ENCODE measurements at regions not wholly inside any gene's neighbourhood (a gene's known extent, or its start where the extent isn't known, plus 50 kb on each side); places are given as distances from the start of the nearest gene placed in this dataset.

DNA sequence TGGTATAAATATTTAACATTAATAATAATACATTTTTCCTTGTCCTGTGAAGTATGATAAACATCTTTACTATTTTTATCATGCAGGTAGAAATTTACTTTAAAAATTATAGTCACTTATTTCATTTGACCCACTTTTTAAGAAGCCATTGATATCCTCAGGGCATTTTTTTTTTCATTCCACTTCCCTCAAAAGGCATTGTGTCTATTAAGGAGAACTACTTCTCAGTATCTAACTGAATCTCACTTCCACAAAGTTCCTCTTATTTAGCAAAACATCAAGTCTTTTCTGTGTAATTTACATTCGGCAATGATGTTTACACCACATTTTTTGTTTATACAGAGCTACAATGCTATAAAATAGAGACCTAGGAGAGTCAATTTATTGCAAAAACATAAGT is 388.2 kb upstream of the AKR1E2 start:
- no peak overlapping the region for H3K9ac ChIP-seq (ENCODE audit: low read length)
- TF ChIP-seq, protein P1, sequence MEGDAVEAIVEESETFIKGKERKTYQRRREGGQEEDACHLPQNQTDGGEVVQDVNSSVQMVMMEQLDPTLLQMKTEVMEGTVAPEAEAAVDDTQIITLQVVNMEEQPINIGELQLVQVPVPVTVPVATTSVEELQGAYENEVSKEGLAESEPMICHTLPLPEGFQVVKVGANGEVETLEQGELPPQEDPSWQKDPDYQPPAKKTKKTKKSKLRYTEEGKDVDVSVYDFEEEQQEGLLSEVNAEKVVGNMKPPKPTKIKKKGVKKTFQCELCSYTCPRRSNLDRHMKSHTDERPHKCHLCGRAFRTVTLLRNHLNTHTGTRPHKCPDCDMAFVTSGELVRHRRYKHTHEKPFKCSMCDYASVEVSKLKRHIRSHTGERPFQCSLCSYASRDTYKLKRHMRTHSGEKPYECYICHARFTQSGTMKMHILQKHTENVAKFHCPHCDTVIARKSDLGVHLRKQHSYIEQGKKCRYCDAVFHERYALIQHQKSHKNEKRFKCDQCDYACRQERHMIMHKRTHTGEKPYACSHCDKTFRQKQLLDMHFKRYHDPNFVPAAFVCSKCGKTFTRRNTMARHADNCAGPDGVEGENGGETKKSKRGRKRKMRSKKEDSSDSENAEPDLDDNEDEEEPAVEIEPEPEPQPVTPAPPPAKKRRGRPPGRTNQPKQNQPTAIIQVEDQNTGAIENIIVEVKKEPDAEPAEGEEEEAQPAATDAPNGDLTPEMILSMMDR (IDR thresholded peaks at IDR 0.05; ENCODE audit: insufficient read depth, low read length, poor library complexity, severe bottlenecking), result no peak
- TF ChIP-seq EZH2phosphoT487 (conservative IDR thresholded peaks at IDR 0.05; ENCODE audit: low read length), result no peak

DNA sequence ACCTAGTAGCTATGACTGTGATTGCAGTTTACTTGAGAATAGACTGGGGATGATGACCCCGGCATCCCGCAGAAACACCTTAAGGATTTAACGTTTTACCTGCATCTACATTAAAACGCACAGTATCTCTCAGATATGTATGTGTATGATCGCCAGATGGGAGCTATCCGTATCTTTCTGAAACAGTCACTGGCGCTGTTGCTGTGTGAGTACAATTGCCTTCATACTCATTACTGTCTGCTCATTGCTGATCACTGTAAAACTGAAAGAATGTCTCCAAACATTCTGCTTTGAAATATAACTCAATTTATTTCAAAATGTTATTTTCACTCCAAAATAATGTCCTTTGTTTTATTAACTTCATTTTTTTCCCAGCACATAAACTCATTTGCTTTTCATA is 388.9 kb upstream of the AKR1E2 start:
- TF ChIP-seq, protein P1 (IDR thresholded peaks at IDR 0.05; ENCODE audit: insufficient read depth, low read length, poor library complexity, severe bottlenecking), result no peak
- no peak for TF ChIP-seq EZH2phosphoT487 (conservative IDR thresholded peaks at IDR 0.05; ENCODE audit: low read length)

More for the DNA sequence above, 388.2 kb upstream of the AKR1E2 start:
- Histone ChIP-seq H3K79me2 (ENCODE audit: insufficient read depth, low read length) (no peaks in the 10 kb centered on the region), H3K4me3 (ENCODE audit: insufficient read depth, low read length, poor library complexity, severe bottlenecking) (no peak overlapping the region), H3K36me3 (ENCODE audit: low read length) (no peaks in the 10 kb centered on the region), H2AFZ (ENCODE audit: low read depth, low read length, severe bottlenecking) (no peak overlapping the region), H3F3A (ENCODE audit: insufficient read depth) (no peaks in the 10 kb centered on the region), H3K27ac (ENCODE audit: low read depth, low read length) (no peak overlapping the region), H4K20me1 (ENCODE audit: low read depth, low read length) (no peaks in the 10 kb centered on the region), H3K4me2 (ENCODE audit: low read depth, low read length, poor library complexity, severe bottlenecking) (no peak overlapping the region), H3K9me2 (replicated peaks; ENCODE audit: insufficient read depth, low read length) (no peaks in the 10 kb centered on the region), H3K27me3 (ENCODE audit: low read length) (no peaks in the 10 kb centered on the region), H3K9me3 (ENCODE audit: insufficient read depth, low read length) (no peaks in the 10 kb centered on the region)

DNA sequence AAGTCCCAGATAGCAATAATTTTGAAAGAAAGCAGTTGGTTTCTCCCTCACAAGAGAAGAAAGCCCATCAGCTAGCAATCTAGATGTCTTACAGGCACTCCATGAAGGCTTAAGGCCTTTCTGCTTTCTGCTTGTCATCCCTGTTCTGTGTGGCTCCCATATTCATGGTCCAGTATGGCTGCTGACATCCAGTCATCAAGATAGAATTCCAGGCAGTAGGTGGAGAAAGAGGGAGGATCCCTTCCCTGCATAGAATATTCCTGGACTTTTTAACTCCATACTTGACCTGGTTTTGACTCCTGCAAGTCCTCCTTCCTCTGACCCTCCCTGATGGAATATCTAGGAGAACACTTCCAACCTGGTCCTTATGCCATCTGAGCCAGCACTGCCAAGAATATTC is 389.9 kb upstream of the AKR1E2 start:
- TF ChIP-seq EZH2phosphoT487 (conservative IDR thresholded peaks at IDR 0.05; ENCODE audit: low read length), result no peak
- TF ChIP-seq, protein P1 (IDR thresholded peaks at IDR 0.05; ENCODE audit: insufficient read depth, low read length, poor library complexity, severe bottlenecking), result no peak
- Histone ChIP-seq H3K4me2 (ENCODE audit: low read depth, low read length, poor library complexity, severe bottlenecking) (no peak overlapping the region), H3K79me2 (ENCODE audit: insufficient read depth, low read length) (no peaks in the 10 kb centered on the region), H3F3A (ENCODE audit: insufficient read depth) (no peaks in the 10 kb centered on the region), H3K9me3 (ENCODE audit: insufficient read depth, low read length) (no peaks in the 10 kb centered on the region), H4K20me1 (ENCODE audit: low read depth, low read length) (no peaks in the 10 kb centered on the region), H3K9me2 (replicated peaks; ENCODE audit: insufficient read depth, low read length) (no peaks in the 10 kb centered on the region), H3K27ac (ENCODE audit: low read depth, low read length) (no peak overlapping the region), H3K9ac (ENCODE audit: low read length) (no peak overlapping the region), H2AFZ (ENCODE audit: low read depth, low read length, severe bottlenecking) (no peak overlapping the region), H3K27me3 (ENCODE audit: low read length) (no peaks in the 10 kb centered on the region), H3K4me3 (ENCODE audit: insufficient read depth, low read length, poor library complexity, severe bottlenecking) (no peak overlapping the region), H3K36me3 (ENCODE audit: low read length) (no peaks in the 10 kb centered on the region)

More for the DNA sequence above, 388.9 kb upstream of the AKR1E2 start:
- H3K9ac ChIP-seq (ENCODE audit: low read length), result no peak overlapping the region
- no peak overlapping the region for H3K4me2 ChIP-seq (ENCODE audit: low read depth, low read length, poor library complexity, severe bottlenecking)
- H4K20me1 ChIP-seq (ENCODE audit: low read depth, low read length), result no peaks in the 10 kb centered on the region
- H3K9me2 ChIP-seq (replicated peaks; ENCODE audit: insufficient read depth, low read length), result no peaks in the 10 kb centered on the region
- no peaks in the 10 kb centered on the region for H3K27me3 ChIP-seq (ENCODE audit: low read length)
- H3K36me3 ChIP-seq (ENCODE audit: low read length), result no peaks in the 10 kb centered on the region
- no peaks in the 10 kb centered on the region for H3K79me2 ChIP-seq (ENCODE audit: insufficient read depth, low read length)
- H3K4me3 ChIP-seq (ENCODE audit: insufficient read depth, low read length, poor library complexity, severe bottlenecking), result no peak overlapping the region
- H2AFZ ChIP-seq (ENCODE audit: low read depth, low read length, severe bottlenecking), result no peak overlapping the region
- H3F3A ChIP-seq (ENCODE audit: insufficient read depth), result no peaks in the 10 kb centered on the region
- no peak overlapping the region for H3K27ac ChIP-seq (ENCODE audit: low read depth, low read length)
- no peaks in the 10 kb centered on the region for H3K9me3 ChIP-seq (ENCODE audit: insufficient read depth, low read length)
